ENCODE measurements at regions not wholly inside any gene's neighbourhood (a gene's known extent, or its start where the extent isn't known, plus 50 kb on each side); places are given as distances from the start of the nearest gene placed in this dataset.

- Histone ChIP-seq H3K4me3 (replicated peaks in 1 of 2; ENCODE audit: low read depth in 1 of 2, low read length in 2 of 2) (no peak overlapping the region), H3K4me1 (ENCODE audit: control insufficient read depth in 1 of 2, insufficient read depth in 2 of 2, low read length in 2 of 2) (peaks cover 0 to 4% of the 10 kb centered on the region in 2 experiments; a peak in 2 of 4 replicates), H3K9me2 (ENCODE audit: insufficient read depth) (no peaks in the 10 kb centered on the region), H3K27me3 (ENCODE audit: insufficient read depth, low read length) (no peaks in the 10 kb centered on the region), H3K9ac (ENCODE audit: low read length) (no peak overlapping the region), H3K79me2 (ENCODE audit: insufficient read depth, low read length) (no peaks in the 10 kb centered on the region), H3K9me3 (ENCODE audit: control insufficient read depth in 1 of 2, insufficient read depth in 1 of 2, low read depth in 1 of 2, low read length in 2 of 2) (no peaks in the 10 kb centered on the region), H3K36me3 (ENCODE audit: control insufficient read depth in 1 of 2, insufficient read depth in 2 of 2, low read length in 2 of 2) (no peaks in the 10 kb centered on the region), H2AFZ (ENCODE audit: low read depth, low read length, poor library complexity, severe bottlenecking) (no peak overlapping the region), H4K20me1 (ENCODE audit: insufficient read depth) (no peaks in the 10 kb centered on the region), H3K27ac (ENCODE audit: low read depth, low read length) (no peak overlapping the region), H3K4me2 (ENCODE audit: low read length) (no peak overlapping the region)
- intact Hi-C loops (cut with micrococcal nuclease): no loop called here
- ChIA-PET RAD21 (ENCODE audit: low non-redundant PET in 1 of 2, low total read pairs in 2 of 2, uncharacterized antibody in 2 of 2, unreplicated experiment in 2 of 2) (no interaction called here), CTCF (no interaction called here), POLR2A (no interaction called here)
- DNase-seq (ENCODE audit: low read depth, low spot score): no peak
- no peak for ATAC-seq
- no peak for TF ChIP-seq EZH2phosphoT487 (IDR thresholded peaks at IDR 0.05; ENCODE audit: borderline replicate concordance)
- TF ChIP-seq, protein P1, sequence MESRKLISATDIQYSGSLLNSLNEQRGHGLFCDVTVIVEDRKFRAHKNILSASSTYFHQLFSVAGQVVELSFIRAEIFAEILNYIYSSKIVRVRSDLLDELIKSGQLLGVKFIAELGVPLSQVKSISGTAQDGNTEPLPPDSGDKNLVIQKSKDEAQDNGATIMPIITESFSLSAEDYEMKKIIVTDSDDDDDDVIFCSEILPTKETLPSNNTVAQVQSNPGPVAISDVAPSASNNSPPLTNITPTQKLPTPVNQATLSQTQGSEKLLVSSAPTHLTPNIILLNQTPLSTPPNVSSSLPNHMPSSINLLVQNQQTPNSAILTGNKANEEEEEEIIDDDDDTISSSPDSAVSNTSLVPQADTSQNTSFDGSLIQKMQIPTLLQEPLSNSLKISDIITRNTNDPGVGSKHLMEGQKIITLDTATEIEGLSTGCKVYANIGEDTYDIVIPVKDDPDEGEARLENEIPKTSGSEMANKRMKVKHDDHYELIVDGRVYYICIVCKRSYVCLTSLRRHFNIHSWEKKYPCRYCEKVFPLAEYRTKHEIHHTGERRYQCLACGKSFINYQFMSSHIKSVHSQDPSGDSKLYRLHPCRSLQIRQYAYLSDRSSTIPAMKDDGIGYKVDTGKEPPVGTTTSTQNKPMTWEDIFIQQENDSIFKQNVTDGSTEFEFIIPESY (IDR thresholded peaks at IDR 0.05; ENCODE audit: extremely low read depth, insufficient replicate concordance, low read length): no peak
- TF ChIP-seq MAX (IDR thresholded peaks at IDR 0.05): no peak
- no peak for TF ChIP-seq REST (IDR thresholded peaks at IDR 0.05; ENCODE audit: low read depth)
- no peak for TF ChIP-seq EGR1 (IDR thresholded peaks at IDR 0.05; ENCODE audit: low read depth)
- no peak for TF ChIP-seq CEBPB (IDR thresholded peaks at IDR 0.05; ENCODE audit: low read depth)
- no peak for TF ChIP-seq EZH2 (IDR thresholded peaks at IDR 0.05)
- no peak for TF ChIP-seq ATF3 (IDR thresholded peaks at IDR 0.05)
- TF ChIP-seq JUND (IDR thresholded peaks at IDR 0.05): no peak
- no peak for TF ChIP-seq SP1 (IDR thresholded peaks at IDR 0.05; ENCODE audit: low read depth)
- TF ChIP-seq SIN3A (IDR thresholded peaks at IDR 0.05; ENCODE audit: low read depth): no peak
- no peak for TF ChIP-seq ZNF274 (IDR thresholded peaks at IDR 0.05; ENCODE audit: low read depth, low read length)
- TF ChIP-seq SRF (IDR thresholded peaks at IDR 0.05; ENCODE audit: low read depth): no peak
- BruUV-seq (replicated peaks): no TSS peak
Observed at GRCh38 chr2:147433822-147434221, 411.0 kb upstream of the ACVR2A start.
